Fibroblast of pulmonary artery (primary cell): ENCODE measurements at regions not wholly inside any gene's neighbourhood (a gene's known extent, or its start where the extent isn't known, plus 50 kb on each side); places are given as distances from the start of the nearest gene placed in this dataset.

Experiments used
- DNase-seq: peaks from one replicate; pipeline ENCODE4 v3.0.0-alpha.2; 2010; ENCODE audit warnings: low read depth
- H3K4me3 ChIP-seq: replicated peaks from 2 replicates; pipeline ENCODE4 v1.5.1; 2011; ENCODE audit warnings: low read depth, mild to moderate bottlenecking, control low read depth, low read length, moderate library complexity
- TF ChIP-seq, protein P1 (sequence below): IDR thresholded peaks from 2 replicates; pipeline ENCODE4 v1.5.1; 2011; ENCODE audit warnings: mild to moderate bottlenecking, control low read depth, low read length, inconsistent platforms; ENCODE audit errors: missing control alignments

DNA sequence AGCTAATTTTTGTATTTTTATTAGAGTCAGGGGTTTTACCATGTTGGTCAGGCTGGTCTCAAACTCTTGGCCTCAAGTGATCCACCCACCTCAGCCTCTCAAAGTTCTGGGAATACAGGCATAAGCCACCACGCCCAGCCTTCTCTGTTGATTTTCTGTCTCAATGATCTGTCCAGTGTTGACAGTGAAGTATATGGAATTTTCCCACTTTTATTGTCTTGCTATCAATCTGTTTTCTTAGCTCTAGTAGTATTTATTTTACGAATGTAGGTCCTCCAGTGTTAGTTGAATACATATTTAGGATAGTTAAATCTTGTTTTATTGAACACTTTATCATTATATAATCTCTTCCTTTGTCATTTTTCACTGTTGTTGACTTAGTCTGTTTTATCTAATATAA, 1603.9 kb downstream of the ADGRL3 start:
- H3K4me3 ChIP-seq: no peak overlapping the region
- TF ChIP-seq, protein P1, sequence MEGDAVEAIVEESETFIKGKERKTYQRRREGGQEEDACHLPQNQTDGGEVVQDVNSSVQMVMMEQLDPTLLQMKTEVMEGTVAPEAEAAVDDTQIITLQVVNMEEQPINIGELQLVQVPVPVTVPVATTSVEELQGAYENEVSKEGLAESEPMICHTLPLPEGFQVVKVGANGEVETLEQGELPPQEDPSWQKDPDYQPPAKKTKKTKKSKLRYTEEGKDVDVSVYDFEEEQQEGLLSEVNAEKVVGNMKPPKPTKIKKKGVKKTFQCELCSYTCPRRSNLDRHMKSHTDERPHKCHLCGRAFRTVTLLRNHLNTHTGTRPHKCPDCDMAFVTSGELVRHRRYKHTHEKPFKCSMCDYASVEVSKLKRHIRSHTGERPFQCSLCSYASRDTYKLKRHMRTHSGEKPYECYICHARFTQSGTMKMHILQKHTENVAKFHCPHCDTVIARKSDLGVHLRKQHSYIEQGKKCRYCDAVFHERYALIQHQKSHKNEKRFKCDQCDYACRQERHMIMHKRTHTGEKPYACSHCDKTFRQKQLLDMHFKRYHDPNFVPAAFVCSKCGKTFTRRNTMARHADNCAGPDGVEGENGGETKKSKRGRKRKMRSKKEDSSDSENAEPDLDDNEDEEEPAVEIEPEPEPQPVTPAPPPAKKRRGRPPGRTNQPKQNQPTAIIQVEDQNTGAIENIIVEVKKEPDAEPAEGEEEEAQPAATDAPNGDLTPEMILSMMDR: no peak
- DNase-seq: no peak

DNA sequence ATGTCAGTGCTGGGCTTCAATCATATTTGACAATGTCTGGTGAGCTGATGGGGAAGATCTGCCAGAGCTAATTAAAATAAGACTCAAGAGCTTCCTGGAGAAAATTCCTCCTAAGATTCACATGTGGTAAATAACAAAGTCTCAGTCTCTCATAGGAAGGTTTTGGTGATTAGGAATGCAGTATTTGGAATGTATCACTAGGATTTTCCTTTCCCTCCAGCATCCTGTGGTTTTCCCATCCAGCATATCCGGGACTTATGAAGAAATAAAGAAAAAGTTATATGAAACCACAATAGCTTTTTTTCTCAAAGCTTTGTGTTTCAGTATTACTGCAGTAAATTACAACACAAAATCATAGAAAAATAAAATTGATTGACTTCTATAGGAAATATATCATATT, 1597.1 kb downstream of the ADGRL3 start:
- TF ChIP-seq, protein P1: no peak
- no peak for DNase-seq
- H3K4me3 ChIP-seq: no peak overlapping the region

DNA sequence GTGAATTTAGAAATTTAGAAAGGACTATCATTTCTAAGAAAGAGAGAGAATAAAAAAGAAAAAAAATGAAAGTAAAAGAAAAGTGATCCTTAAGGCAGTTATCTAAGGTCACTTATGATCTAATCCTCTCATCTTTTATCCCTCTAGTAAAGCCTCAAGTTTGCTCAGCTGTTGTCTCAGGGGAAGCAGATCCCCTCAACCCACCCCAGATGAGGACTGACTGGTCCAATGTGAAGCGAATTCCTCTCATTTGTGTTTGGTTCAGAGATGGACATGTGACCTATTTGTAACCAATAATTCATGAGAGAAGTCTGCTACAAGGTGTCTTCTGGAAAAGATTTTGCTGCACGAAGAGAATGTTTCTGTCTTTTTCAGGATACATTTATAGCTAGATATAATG, 1591.3 kb downstream of the ADGRL3 start:
- TF ChIP-seq, protein P1: no peak
- H3K4me3 ChIP-seq: no peak overlapping the region
- no peak for DNase-seq

DNA sequence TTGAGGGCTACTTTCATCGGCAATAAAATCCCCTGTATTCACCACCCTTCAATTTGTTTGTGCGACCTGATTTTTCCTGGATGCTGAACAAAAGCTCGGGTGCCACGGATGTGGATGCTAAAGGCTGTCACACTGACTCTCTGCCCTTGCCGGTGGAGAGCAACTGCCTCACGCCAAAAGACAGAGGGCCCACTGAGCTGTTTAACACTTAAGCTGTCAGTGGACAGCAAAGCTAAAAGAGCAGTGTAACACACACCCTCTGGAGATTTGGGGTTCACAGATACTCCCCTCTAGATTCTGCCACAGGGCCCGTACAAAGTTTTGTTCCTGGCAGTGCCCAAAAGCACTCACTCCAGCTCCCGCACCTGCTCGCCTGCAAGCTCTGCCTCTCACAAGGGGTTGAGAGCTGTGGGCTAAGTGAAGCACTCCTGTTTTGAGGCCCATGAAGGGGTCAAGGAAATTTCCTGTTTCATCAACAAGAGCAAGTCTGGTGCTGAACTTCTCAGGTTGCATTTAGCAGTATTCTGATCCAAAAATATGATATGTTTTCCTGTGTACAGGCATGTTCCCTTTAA, 1571.9 kb downstream of the ADGRL3 start:
- no peak for DNase-seq
- TF ChIP-seq, protein P1: no peak
- H3K4me3 ChIP-seq: no peak overlapping the region

DNA sequence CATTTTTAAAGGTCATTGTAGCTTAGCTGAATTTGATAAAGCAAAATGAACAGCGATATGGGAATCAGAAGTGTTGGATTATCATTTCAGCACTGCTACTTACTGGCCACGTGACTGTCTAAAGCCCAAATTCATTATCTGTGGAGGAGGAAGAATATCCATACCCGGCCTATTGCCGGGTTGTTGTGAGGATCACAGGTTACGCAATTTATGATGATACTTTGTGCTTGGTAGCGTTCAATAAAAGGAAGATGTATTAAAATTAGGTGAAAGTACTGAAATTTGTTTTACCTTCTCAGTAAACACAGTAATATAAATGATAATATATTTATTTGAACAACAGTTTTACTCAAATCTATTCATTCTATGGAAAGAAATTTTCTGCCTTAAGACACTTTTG, 1540.2 kb downstream of the ADGRL3 start:
- H3K4me3 ChIP-seq: no peak overlapping the region
- TF ChIP-seq, protein P1: no peak
- DNase-seq: no peak

DNA sequence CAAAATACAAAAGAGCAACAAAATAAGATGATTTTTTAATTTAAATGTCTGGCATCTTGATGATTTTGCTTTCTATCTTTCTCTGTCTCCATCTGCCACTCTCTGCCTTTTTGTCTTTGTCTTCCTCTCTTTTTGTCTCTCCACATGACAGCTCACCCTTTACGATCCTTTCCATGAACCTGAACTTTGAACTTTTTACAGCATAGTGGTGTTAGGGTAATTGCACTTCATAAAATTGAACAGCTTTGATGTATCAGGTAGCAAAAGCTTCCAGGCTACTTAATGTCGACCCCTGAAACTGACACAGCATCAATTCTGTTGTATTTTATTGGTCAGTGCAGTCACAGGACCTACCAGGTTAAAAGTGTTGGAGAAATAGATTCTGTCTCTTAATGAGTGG, 1517.0 kb downstream of the ADGRL3 start:
- TF ChIP-seq, protein P1: no peak
- no peak for DNase-seq
- H3K4me3 ChIP-seq: no peak overlapping the region

DNA sequence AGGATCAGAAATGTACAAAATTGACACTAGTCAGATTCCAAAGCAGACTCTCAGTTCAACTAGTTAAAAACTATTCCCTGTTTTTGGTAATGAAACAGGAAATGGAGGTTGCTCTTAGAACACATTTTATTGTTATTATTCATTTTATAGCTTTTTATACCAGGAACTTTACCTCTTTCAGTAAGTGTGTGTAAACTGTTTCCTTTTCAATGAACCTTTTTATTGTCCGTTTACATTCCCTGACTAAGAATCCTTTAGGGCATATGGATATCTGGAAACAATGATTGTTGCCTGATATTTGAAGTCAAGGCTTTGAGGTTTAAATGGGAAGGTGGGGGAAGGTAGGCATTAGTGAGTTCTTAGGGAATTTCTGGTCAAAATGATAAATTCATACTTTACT, 1511.4 kb downstream of the ADGRL3 start:
- TF ChIP-seq, protein P1: no peak
- no peak overlapping the region for H3K4me3 ChIP-seq
- DNase-seq: no peak
